Cardiac septum (tissue), 1 donor: ENCODE measurements at regions not wholly inside any gene's neighbourhood (a gene's known extent, or its start where the extent isn't known, plus 50 kb on each side); places are given as distances from the start of the nearest gene placed in this dataset.

Experiments
- DNase-seq: peaks from one replicate; pipeline ENCODE4 v3.0.0-alpha.2; 2020; ENCODE audit warnings: low spot score
- intact Hi-C: fragments of 100-400 bp; cut with DNase I; formaldehyde crosslinking; loops from one replicate; pipeline ENCODE4 v1.14.0; 2022
- donor health status: DM: no; HTN: no; CAD: no.

DNA sequence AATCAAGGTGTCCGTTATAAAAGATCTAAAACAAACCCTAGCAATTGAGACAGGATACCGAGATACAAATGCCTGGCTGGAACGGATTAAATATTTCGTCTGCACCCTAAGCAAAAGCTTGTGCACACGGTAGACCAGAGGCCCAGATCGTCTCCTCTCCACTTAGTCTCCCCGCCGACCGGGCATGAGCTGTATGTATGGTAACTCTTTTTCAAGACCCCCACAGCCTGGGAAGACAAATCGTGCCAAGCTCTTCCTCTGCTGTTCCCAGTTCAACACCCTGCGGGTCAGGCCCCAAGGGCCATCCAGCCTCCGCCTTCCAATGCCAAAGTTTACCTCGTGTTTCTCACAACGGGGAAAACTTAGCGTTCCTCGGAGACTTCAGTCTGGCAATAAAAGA, 285.7 kb upstream of the GALNT17 start:
- no peak for DNase-seq
- intact Hi-C loops = no loop called here

DNA sequence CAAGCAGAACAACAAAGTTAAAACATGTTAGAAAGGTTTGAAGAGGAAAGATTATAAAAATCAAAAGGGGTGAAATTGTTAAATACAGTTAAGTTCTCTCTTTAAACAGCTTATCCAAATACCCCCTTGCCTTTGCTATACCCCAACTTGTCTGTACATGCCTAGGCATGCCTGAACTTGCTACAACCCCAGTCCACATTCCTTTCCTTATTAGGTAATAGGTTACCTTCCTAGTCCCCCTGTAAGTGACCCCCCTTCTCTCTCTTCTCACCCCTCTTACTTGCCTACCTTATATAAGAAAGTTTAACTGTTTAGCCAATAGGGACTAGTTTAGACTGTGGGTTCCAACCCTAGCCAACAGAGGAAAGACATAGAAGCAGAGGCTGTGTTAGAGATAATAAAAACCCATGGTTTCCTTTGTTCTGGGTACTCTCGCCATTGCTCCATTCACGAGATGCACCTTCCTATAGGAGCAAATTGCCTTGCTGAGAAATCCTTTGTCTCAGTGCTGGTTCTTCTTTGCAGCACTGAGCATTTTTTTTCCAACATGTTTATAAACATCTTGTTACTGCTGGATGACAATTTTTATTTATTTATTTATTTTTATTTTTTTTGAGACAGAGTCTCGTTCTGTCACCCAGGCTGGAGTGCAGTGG, 282.2 kb upstream of the GALNT17 start:
- no peak for DNase-seq
- intact Hi-C loops = loop anchor here (10.0 kb wide), 1 partner anchor 275 kb away; no protein-coding TSS in a partner anchor

DNA sequence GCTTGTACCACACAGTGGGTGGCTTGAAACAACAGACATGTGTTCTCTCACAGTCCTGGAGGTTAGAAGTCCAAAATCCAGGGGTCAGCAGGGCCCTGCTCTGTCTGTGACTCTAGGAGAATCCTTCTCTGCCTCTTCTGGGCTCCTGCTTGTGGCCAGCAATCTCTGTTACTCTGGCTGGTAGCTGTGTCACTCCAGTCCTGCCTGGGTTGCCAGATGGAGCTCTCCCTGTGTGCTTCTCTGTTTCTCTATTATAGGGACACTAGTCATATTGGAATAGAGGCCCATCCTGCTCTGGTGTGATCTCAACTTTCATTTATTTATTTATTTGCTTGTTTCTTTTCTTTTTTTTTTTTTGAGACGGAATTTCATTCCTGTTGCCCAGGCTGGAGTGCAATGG, 276.6 kb upstream of the GALNT17 start:
- no peak for DNase-seq
- intact Hi-C loops = loop anchor here (10.0 kb wide), 1 partner anchor 269 kb away; no protein-coding TSS in a partner anchor

DNA sequence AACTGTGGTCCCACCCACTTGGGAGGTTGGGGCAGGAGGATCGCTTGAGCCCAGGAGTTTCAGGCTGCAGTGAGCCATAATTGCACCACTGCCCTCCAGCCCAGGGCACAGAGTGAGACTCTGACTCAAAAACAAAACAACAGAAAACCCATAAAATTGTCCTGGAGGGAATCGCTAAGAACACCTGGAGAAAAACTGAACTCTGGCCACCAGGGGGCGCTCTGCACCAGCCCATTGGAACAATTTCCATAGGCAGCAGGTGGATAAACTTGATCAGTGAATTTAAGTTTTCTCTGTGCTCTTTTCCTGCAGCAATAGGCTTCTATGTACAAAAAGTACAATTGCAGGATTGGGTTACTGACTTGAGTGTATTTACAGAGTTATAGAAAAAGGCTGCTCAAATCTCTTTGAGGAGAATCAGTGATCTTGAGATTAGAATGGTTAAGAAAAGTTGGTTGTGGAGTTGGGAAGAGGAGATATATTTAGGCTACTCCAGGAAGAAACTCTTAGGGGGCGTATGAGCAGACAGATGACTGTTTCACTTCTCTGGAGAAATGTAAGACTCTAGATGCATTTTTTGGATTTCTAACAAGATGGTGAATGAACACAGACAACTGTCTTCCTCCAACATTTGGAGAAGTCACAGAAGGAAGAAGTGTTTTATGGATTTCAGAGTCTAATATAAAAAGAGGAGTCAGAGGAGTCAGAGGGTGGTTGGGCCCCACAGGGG, 274.9 kb upstream of the GALNT17 start:
- intact Hi-C loops = loop anchor here (2.0 to 10.0 kb wide), 2 partner anchors 268 to 878 kb away; no protein-coding TSS in a partner anchor
- DNase-seq = no peak

DNA sequence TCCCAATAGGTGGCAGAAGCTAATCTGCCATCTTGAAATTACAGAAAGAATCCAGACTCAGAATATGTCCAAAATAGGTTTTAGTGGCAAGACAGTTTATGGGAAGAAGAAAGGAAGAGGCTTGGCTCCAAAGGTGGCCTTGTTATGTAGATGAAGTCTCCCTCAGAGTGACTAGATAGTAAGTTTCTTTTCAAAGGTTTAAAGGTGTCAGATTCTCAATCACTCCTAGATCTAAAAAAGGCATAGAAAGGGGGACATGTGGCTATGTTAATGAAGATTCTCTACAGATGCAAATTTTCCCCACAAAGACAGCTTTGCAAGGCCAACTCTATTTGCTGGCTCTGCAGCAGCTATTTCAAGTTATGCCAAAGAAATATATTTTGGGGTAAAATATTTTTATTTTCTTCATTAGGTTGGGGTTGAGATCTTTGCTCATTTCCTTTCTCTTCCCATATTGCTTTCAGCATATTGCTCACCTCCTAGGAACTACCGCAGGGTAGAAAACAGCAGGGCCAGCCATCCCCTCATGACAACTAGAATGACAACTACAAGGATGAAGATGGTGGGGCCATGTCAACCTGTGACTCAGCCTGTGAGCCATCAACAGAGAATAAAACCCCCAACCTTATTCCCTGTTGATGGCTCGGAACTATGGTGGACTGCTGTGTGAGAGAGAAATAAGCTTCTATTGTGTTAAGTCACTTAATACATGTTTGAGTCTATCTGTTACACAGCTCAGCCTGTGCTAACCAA, 274.0 kb upstream of the GALNT17 start:
- intact Hi-C loops = loop anchor here (2.0 to 10.0 kb wide), 2 partner anchors 267 to 877 kb away; no protein-coding TSS in a partner anchor
- no peak for DNase-seq

DNA sequence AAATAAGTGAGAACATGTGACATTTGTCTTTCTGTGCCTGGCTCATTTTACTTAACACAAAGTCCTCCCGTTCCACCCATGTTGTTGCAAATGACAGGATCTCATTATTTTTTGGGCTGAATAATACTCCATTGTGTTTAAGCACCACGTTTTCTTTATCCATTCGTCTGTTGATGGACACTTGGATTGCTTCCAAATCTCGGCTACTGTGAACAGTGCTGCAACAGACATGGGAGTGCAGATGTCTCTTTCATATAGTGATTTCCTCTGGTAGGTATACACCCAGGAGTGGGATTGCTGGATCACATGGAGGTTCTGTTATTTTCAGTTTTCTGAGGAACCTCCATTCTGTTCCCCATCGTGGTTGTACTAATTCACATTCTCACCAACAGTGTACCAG, 264.4 kb upstream of the GALNT17 start:
- intact Hi-C loops = no loop called here

DNA sequence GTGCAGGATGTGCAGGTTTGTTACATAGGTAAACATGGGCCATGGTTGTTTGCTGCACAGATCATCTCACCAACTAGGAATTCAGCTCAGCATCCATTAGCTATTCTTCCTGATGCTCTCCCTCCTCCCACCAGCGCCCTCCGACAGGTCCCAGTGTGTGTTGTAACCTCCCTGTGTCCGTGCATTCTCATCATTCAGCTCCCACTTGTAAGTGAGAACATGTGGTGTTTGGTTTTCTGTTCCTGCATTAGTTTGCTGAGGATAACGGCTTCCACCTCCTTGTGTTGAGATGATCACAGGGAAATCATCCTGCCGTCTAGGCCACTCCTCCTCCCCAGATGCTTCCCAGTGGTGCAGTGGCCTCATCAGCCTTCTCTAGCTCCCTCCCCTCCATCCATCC, 261.6 kb upstream of the GALNT17 start:
- DNase-seq = no peak
- intact Hi-C loops = no loop called here

More for the DNA sequence above, 264.4 kb upstream of the GALNT17 start:
- no peak for DNase-seq

DNA sequence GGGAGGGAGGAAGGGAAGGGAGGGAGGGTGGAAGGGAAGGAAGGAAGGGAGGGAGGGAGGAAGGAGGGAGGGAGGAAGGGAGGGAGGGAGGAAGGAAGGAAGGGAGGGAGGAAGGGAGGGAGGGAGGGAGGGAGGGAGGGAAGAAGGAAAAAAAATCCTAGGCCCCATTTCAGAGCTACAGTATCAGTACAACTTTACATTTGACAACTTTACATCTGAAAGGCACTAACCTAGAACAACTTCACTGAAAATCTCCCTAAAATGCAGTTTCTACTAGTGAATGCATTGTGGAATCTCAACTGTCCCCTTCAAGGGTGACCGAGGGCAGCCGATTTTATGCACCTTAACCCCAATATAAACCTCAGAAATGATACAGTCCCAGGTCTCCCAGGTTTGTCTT, 259.8 kb upstream of the GALNT17 start:
- intact Hi-C loops = no loop called here
- DNase-seq = no peak

DNA sequence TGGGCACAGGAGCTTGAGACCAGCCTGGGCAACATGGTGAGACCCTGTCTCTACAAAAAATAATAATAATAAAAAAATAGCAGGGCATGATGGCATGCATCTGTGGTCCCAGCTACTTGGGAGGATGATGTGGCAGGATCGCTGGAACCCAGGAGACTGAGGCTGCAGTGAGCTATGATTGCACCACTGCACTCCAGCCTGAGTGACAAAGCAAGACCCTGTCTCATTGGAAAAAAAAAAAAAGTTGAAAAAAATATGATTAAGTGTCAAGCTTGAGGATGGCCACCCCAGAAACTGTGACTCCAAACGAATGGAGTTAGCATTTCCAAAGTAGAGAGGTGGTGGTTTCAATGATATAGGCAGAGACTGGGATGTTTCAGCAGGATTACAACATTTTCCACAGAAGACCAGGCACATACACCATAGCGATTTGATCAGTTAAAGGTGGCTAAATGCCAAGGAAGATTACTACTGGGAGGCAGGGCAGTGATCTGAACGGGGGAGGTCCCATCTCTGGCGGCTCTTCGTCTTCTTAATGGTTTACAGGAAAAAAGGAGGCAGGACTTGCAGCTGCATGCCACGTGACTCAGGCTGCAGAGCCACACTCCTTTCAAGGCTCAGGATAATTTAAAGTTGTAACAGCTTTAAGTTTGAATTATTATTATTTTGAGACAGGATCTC, 250.6 kb upstream of the GALNT17 start:
- DNase-seq = no peak
- intact Hi-C loops = no loop called here

DNA sequence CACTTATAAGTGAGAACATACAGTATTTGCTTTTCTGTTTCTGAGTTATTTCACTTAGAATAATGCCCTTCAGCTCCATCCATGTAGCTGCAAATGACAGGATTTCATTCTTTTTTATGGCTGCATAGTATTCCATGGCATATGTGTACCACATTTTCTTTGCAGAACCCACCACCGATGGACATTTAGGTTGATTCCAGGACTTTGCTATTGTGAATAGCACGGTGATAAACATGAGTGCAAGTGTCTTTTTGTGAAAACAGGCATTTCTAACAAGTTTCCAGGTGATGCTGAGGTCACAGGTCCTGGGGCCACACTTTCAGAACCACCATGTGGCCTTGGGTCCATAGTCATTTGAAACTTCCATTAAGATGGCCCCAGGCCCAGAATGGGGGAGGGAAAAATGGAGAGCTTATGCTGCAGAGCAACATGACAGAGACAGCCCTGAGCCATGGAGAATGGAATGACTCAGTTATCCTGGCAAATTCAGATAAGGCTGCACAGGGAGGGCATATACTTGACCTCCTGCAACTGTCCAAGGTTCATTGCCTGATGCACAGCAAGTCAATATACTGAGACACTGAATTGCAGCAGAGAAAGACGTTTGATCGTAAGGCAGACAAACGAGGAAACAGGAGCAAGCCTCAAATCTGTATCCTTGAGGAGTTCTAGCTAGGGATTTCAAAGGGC, 248.0 kb upstream of the GALNT17 start:
- intact Hi-C loops = no loop called here
- no peak for DNase-seq

DNA sequence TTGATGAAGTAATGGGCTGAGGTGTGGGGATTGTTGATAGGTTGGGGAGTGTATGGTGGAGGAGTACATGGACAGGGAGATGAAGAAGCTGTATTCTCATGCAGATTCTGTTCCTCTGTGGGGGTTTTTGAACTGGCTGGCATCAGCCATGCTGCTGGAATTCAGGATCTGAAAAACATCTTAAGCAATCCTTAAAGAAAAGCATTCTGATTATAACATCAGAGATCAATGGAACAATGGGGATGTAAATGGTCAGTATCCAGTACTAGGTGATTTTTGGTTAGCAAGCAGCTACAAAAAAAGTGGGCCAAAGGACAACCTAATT, 247.5 kb upstream of the GALNT17 start:
- intact Hi-C loops = no loop called here
- no peak for DNase-seq

DNA sequence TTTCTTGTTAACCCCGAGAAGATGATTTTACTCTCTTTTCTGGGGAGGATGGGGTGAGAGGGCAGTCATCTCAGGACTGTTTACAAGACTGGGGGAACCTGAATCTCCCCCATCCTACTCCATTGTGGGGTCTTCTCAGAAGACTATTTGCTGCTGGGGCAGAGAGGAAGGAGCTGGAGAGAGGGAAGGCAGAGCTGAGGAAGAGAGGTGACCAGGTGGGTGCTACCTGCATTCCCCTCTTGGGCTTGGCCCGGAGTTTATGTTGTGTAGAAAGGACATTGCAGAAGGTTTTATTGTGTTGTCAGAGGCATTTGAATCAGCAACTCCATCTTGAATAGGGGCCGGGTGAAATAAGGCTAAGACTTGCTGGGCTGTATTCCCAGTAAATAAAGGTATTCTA, 247.1 kb upstream of the GALNT17 start:
- no peak for DNase-seq
- intact Hi-C loops = no loop called here

DNA sequence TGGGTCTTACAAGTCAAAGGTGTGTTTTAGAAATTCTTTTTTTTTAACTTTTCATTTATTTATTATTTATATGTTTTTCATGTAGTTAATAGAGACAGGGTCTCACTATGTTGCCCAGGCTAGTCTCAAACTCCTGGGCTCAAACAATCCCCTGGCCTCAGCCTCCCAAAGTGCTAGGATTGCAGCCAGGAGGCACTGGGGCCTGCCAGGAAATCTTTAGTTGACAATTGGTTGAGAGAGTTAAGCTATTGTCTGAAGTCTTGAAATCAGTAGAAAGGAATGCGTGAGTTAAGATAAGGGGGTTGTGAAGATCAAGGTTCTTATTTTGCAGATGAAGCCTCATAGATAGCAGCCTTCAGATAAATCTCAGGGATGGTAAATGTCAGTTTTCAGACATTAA, 245.4 kb upstream of the GALNT17 start:
- intact Hi-C loops = no loop called here
- no peak for DNase-seq

DNA sequence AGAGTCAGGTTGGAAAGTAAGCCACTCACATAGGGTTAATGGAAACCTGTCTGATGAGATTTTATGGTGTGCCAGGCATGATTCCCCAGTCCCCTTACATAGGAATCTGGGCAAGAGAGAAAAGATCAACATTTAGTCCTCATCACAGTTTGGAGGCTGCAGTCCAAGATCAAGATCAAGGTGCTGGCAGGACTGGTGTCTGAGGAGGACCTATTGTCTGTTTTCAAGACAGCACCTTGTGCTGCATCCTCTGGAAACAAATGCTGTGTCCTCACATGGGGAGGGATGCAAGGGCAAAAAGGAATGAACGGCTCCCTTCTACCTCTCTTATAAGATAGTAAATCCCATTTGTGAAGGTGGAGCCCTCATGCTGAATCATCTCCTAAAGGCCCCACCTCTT, 244.8 kb upstream of the GALNT17 start:
- no peak for DNase-seq
- intact Hi-C loops = no loop called here

DNA sequence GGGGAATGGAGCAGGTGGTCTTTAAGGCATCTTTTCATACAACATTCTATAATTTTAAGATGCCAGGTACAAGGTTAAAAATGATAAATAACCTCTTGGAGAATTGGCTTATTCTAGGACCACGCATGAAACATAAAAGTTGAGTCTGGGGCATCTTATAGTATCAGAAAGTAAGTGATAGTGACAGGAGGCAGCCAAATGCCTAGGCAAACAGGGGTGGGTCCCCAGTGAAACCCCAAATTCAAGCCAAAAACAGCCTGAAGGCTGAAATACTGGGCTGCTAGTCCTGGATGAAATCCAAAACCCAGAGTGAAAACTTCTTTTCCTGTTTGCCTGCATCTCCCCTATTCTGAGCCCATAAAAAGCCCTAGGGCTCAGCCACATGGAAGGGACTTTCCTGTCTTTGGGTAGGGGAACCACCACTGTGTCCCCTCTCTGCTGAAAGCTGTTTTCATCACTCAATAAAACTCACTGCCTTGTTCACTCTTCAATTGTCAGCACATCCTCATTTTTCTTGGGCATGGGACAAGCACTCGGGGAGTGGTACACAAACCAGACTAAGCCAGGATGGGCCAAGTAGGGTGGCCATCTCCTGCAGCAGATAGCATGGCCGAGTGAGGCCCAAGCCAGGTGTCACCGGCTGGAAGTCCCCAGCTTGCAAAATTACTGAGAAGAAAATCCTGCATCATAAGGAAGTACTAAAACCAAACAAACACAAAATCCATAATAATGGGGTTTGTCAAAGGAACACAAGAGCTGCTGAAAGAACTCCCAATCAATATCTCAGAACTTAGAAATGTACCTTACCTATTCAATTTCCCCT, 241.6 kb upstream of the GALNT17 start:
- intact Hi-C loops = no loop called here
- no peak for DNase-seq

DNA sequence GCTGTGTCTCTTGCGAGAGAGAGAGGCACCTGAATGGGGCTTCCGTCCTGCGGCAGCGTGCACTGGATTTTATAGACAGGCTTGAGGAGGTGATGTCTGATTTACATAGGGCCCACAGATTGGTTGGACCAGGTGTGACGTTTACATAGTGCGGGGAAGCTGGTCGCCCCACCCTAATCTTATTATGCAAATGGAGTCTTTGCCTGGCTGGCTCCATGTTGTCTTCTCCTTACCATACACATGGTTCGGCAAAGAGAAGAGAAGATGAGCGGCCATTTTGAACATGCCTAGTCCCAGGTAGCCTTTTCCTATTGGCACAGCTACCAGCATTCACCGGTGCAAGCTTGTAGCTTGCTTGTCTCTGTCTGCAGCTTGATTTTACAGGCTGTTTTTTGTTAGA, 238.5 kb upstream of the GALNT17 start:
- DNase-seq = no peak
- intact Hi-C loops = no loop called here

DNA sequence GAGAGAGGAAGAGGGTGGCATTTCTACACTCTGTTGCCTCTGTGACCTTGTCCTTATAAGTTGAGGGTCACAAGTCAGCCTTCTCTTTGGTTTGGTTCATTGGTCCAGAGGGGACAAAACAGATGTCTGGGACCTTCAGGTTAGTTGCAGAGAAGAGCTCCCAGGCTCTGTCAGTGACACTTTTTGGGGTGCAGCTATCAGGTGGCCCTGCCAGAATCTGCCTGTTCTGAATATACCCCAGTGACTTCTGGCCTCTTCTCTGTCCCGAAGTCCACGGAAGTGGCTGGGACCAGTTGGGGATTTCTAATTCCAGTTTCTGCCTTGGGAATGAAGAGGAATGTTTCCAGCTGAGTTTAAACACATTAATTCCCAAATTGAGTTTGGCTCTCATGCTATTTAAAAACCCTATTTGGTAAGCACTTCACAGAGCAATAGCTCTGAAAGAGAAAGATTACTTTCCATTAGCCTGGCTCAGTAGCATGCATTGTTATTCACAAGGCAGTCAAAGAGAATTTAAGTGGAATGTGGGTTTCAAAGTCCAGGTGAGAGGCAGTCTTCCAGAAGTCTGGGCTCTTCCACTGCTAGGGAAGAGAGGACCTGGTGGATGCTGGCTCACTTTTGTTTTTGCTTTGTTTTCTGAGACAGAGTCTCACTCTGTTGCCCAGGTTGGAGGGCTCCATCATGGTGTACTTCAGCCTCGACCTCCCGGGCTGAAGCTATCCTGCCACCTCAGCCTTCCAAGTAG, 237.8 kb upstream of the GALNT17 start:
- no peak for DNase-seq
- intact Hi-C loops = no loop called here

DNA sequence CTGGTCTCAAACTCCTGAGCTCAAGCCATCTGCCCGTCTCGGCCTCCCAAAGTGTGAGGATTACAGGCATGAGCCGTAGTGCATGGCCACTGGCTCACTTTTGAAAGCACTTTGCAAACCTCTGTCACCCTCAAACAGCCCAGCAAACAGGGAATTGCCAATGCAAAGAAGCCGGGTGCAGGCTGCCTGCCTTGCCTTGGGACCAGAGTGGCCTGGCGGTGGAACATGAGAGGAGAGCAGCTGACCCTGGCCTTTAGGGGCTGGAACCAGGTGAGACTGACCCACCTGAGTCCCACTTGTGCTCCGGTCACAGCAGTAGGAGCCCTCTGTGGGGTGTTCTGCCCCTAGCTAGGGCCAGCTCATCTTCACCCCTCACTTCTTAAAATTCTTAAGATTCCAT, 237.1 kb upstream of the GALNT17 start:
- intact Hi-C loops = no loop called here
- DNase-seq = no peak
